Bronchial epithelial cell (primary cell): ENCODE measurements at regions not wholly inside any gene's neighbourhood (a gene's known extent, or its start where the extent isn't known, plus 50 kb on each side); places are given as distances from the start of the nearest gene placed in this dataset.

Experiments
- DNase-seq: peaks from one replicate; pipeline ENCODE4 v3.0.0-alpha.2; 2010; ENCODE audit warnings: low read depth
- FAIRE-seq: peaks from 2 replicates; lab custom pipeline; 2011; peaks lifted over from hg19 to GRCh38; lab: Jason Lieb, UNC
- H3K27me3 ChIP-seq: 2 replicates; pipeline ENCODE4 v1.5.1; 2011; ENCODE audit warnings: low read length; ENCODE audit not compliant: control insufficient read depth, insufficient read depth
- H3K36me3 ChIP-seq: 2 replicates; pipeline ENCODE4 v1.5.1; 2011; ENCODE audit warnings: low read length; ENCODE audit not compliant: control insufficient read depth, insufficient read depth
- H3K4me3 ChIP-seq: 2 replicates; pipeline ENCODE4 v1.5.1; 2011; ENCODE audit warnings: mild to moderate bottlenecking, low read depth, low read length, control low read depth
- CTCF ChIP-seq: IDR thresholded peaks from 2 replicates; pipeline ENCODE4 v1.5.1; 2011; ENCODE audit warnings: mild to moderate bottlenecking, moderate library complexity, low read length, control low read depth, inconsistent platforms; ENCODE audit not compliant: insufficient read depth, severe bottlenecking

- no peak for TF ChIP-seq CTCF
- Histone ChIP-seq H3K36me3 (no peaks in the 10 kb centered on the region), H3K4me3 (no peak overlapping the region), H3K27me3 (no peaks in the 10 kb centered on the region)
- DNase-seq (no peak), FAIRE-seq (no peak)
Measured at GRCh38 chr21:35868005-35868868, 192.1 kb downstream of the SETD4 start.

GRCh38 chr21:35864039-35864438, 196.3 kb downstream of the SETD4 start:
- Histone ChIP-seq H3K36me3 (no peaks in the 10 kb centered on the region), H3K4me3 (no peak overlapping the region), H3K27me3 (peaks cover 2% of the 10 kb centered on the region)
- TF ChIP-seq CTCF, result no peak
- DNase-seq (no peak), FAIRE-seq (no peak)

- no peak for FAIRE-seq
- DNase-seq, result no peak
- peaks cover 2% of the 10 kb centered on the region for H3K27me3 ChIP-seq
- H3K4me3 ChIP-seq, result no peak overlapping the region
- no peak for TF ChIP-seq CTCF
- no peaks in the 10 kb centered on the region for H3K36me3 ChIP-seq
Measured at GRCh38 chr21:35862969-35863368, 197.4 kb downstream of the SETD4 start.

GRCh38 chr21:35861661-35862060, 198.7 kb downstream of the SETD4 start:
- H3K36me3 ChIP-seq, result no peaks in the 10 kb centered on the region
- no peak for DNase-seq
- no peak overlapping the region for H3K4me3 ChIP-seq
- FAIRE-seq, result peak; percentile 40
- peaks cover 2% of the 10 kb centered on the region for H3K27me3 ChIP-seq
- no peak for TF ChIP-seq CTCF

- DNase-seq (no peak), FAIRE-seq (no peak)
- no peak for TF ChIP-seq CTCF
- Histone ChIP-seq H3K36me3 (no peaks in the 10 kb centered on the region), H3K4me3 (no peak overlapping the region), H3K27me3 (peaks cover 4% of the 10 kb centered on the region)
Measured at GRCh38 chr21:35860189-35860869, 200.0 kb downstream of the SETD4 start.
